ENCODE measurements at regions not wholly inside any gene's neighbourhood (a gene's known extent, or its start where the extent isn't known, plus 50 kb on each side); places are given as distances from the start of the nearest gene placed in this dataset.

DNA sequence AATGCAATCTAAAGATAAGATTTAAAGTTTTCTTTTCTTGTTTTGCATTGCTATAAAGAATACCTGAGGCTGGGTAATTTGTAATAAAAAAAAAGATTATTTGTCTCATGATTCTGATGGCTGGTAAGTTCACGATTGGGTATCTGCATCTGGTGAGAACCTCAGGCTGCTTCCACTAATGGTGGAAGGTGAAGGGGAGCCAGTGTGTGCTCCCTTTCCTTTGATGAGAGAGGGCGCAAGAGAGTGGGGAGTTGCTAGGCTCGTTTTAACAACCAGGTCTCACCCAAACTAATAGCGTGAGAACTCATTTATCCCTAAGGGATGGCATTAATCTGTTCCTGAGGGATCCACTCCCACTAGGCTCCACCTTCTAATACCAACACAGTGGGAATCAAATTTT lies 353.2 kb downstream of the BTBD3 start:
- H3K4me3 ChIP-seq (replicated peaks; ENCODE audit: low read depth, low read length) = no peak overlapping the region
- no peak for DNase-seq (ENCODE audit: extremely low read depth, low read depth)
- TF ChIP-seq, protein P1, sequence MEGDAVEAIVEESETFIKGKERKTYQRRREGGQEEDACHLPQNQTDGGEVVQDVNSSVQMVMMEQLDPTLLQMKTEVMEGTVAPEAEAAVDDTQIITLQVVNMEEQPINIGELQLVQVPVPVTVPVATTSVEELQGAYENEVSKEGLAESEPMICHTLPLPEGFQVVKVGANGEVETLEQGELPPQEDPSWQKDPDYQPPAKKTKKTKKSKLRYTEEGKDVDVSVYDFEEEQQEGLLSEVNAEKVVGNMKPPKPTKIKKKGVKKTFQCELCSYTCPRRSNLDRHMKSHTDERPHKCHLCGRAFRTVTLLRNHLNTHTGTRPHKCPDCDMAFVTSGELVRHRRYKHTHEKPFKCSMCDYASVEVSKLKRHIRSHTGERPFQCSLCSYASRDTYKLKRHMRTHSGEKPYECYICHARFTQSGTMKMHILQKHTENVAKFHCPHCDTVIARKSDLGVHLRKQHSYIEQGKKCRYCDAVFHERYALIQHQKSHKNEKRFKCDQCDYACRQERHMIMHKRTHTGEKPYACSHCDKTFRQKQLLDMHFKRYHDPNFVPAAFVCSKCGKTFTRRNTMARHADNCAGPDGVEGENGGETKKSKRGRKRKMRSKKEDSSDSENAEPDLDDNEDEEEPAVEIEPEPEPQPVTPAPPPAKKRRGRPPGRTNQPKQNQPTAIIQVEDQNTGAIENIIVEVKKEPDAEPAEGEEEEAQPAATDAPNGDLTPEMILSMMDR (IDR thresholded peaks at IDR 0.05; ENCODE audit: low read depth, low read length, missing control alignments) = no peak

DNA sequence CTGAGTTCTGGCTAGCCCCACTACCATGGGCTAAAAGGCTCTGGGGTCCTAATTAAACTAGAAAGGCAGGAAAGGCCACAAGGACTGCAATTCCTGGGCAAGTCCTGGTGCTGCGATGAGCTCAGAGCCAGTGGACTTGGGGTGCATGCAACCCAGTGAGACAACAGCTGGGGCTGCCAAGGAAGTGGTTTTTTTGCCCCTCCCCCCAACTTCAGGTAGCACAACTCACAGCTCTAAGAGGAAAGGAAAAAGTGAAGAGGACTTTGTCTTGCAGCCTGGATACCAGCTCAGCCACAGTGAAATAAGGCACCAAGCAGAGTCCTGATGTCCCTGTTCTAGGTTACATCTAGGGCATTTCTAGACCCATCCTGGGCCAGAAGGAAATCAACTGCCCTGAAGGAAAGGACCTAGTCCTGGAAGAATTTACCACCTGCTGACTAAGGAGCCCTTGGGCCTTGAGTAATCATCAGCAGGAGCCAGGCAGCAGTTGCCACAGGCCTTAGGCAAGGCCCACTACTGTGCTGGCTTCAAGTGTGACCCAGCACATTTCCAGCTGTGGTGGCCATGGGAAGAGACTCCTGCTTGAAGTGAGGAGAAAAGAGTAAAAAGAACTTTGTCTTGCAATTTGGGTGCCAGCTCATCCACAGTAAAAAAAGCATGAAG lies 358.4 kb downstream of the BTBD3 start:
- TF ChIP-seq, protein P1 (IDR thresholded peaks at IDR 0.05; ENCODE audit: low read depth, low read length, missing control alignments) = no peak
- DNase-seq (ENCODE audit: extremely low read depth, low read depth) = no peak
- no peak overlapping the region for H3K4me3 ChIP-seq (replicated peaks; ENCODE audit: low read depth, low read length)

DNA sequence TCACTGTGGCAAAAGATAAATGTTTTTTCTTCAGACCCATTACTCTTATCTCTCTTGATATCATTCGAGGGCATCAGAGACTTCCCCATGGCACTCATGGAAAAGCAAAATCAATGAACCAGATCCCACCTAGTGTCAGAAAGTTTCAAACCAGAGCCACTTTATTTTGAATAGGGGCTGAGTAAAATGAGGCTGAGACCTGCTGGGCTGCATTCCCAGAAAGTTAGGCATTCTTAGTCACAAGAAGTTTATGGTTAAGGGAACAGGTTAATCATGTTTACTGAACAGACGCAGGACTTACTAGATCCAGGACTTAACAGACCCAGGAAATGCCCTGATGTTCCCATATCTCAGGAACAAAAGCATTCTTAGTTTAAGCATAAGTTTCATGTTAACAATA lies 369.9 kb downstream of the BTBD3 start:
- DNase-seq (ENCODE audit: extremely low read depth, low read depth) = no peak
- TF ChIP-seq, protein P1 (IDR thresholded peaks at IDR 0.05; ENCODE audit: low read depth, low read length, missing control alignments) = no peak
- no peak overlapping the region for H3K4me3 ChIP-seq (replicated peaks; ENCODE audit: low read depth, low read length)

DNA sequence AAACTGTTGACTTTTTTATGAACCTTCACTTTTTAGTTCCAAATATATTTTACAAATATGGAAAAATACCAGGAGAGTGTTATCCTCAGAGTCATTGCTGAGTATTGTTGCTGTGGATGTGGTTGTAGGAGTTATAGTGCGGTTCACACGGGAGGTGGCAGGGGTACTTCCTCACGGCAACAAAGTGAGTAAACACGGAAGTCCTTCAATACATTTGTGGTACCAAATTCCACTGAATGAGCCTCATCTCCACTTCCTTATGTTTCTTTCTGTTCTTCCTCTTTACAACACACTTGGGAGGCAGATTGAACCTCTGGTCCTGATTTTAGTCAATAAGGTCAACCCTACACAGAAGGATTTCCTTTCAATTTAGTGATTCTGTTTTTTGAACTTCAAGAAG lies 371.8 kb downstream of the BTBD3 start:
- TF ChIP-seq, protein P1 (IDR thresholded peaks at IDR 0.05; ENCODE audit: low read depth, low read length, missing control alignments) = no peak
- no peak overlapping the region for H3K4me3 ChIP-seq (replicated peaks; ENCODE audit: low read depth, low read length)
- DNase-seq (ENCODE audit: extremely low read depth, low read depth) = no peak

DNA sequence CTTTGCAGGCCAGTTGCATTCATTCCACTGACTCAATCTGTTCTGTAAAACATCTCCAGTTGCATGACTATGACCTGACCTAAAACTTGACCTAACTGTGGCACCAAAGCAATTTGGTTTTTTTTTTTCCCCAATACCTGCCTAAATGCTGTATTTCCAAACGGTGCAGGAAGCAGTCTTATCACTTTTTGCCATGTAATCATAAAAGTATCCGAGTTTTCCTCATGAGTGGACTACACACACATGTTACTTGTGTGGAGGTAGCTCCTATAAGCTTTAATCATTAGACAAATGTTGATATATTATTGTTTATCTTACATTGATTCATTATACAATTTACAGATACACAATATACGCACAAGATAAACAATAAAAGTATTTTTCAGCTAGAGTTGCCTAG lies 373.7 kb downstream of the BTBD3 start:
- no peak overlapping the region for H3K4me3 ChIP-seq (replicated peaks; ENCODE audit: low read depth, low read length)
- no peak for DNase-seq (ENCODE audit: extremely low read depth, low read depth)
- TF ChIP-seq, protein P1 (IDR thresholded peaks at IDR 0.05; ENCODE audit: low read depth, low read length, missing control alignments) = no peak

DNA sequence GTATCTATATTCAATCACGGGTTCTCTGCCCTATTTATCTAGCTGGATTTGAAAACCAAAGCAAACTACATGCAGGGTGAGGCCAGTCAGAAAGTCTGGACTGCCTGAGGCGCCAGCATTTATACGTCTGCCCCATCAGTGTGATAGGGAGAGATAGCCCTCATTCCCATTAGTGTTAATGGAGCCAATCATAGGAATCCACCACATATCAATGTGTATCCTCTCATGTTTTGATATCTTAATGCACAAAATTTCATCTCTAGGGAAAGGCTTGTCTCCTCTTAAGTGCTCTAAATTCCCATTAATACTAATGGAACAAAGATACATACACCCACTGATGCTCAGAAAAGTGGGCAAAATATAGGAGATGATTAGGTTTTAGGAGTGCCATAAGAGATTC lies 376.2 kb downstream of the BTBD3 start:
- no peak for DNase-seq (ENCODE audit: extremely low read depth, low read depth)
- TF ChIP-seq, protein P1 (IDR thresholded peaks at IDR 0.05; ENCODE audit: low read depth, low read length, missing control alignments) = no peak
- H3K4me3 ChIP-seq (replicated peaks; ENCODE audit: low read depth, low read length) = no peak overlapping the region

DNA sequence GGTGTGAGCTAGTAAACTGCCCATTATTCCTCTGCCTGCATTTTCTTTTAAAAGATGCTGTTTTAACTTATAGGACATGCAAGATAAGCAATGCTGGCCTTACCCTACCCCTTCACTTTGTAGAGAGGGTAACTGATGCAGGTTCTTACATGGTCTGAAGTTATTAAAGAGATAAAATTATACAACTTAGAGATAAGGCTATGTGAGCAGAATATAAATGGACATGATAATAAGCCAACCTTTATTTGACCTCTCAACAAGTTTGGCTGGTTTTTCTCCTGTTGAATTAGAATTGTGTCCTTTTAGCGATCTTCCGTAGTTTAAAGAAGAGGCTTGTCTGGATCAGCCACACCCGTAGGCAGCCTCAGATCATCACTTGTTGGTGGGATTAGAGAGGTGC lies 377.0 kb downstream of the BTBD3 start:
- no peak for DNase-seq (ENCODE audit: extremely low read depth, low read depth)
- no peak overlapping the region for H3K4me3 ChIP-seq (replicated peaks; ENCODE audit: low read depth, low read length)
- TF ChIP-seq, protein P1 (IDR thresholded peaks at IDR 0.05; ENCODE audit: low read depth, low read length, missing control alignments) = no peak
